DND-41 (cell line): ENCODE measurements at regions not wholly inside any gene's neighbourhood (a gene's known extent, or its start where the extent isn't known, plus 50 kb on each side); places are given as distances from the start of the nearest gene placed in this dataset.

Source experiments
- ATAC-seq: fragments of 200-7000 bp; cut with Tn5 transposase; 3 replicates; pipeline ENCODE4 v1.9.1; 2021; ENCODE audit warnings: low read depth; ENCODE audit not compliant: insufficient read depth
- DNase-seq: peaks from one replicate; pipeline ENCODE4 v3.0.0-alpha.2; 2020
- H2AFZ ChIP-seq: 2 replicates; pipeline ENCODE4 v1.6.0; 2012; ENCODE audit warnings: low read depth, low read length
- H3K27ac ChIP-seq: 2 replicates; pipeline ENCODE4 v1.5.1; 2012; ENCODE audit warnings: low read length, inconsistent platforms
- H3K27me3 ChIP-seq: fragments of 200-600 bp; sonication (generic); 2 replicates; pipeline ENCODE4 v1.6.0; 2012; ENCODE audit warnings: low read length, mild to moderate bottlenecking, inconsistent platforms; ENCODE audit not compliant: insufficient read depth, poor library complexity
- H3K36me3 ChIP-seq: 2 replicates; pipeline ENCODE4 v1.5.1; 2012; ENCODE audit warnings: low read length, inconsistent platforms; ENCODE audit not compliant: insufficient read depth
- H3K4me1 ChIP-seq: 2 replicates; pipeline ENCODE4 v1.5.1; 2012; ENCODE audit warnings: mild to moderate bottlenecking, low read length; ENCODE audit not compliant: insufficient read depth
- H3K4me2 ChIP-seq: 2 replicates; pipeline ENCODE4 v1.6.0; 2012; ENCODE audit warnings: mild to moderate bottlenecking, moderate library complexity, low read length, inconsistent platforms; ENCODE audit not compliant: insufficient read depth
- H3K4me3 ChIP-seq, 2 experiments: fragments of 200-600 bp in 1 of 2; shearing (Covaris generic) in 1 of 2; 2 replicates each; pipeline ENCODE4 v1.5.1; 2012 to 2016; ENCODE audit warnings: inconsistent platforms in 2 of 2, low read length in 2 of 2, mild to moderate bottlenecking in 2 of 2, low read depth in 1 of 2, moderate library complexity in 1 of 2
- H3K79me2 ChIP-seq: 2 replicates; pipeline ENCODE4 v1.6.0; 2012; ENCODE audit warnings: low read length, inconsistent platforms; ENCODE audit not compliant: insufficient read depth
- H3K9ac ChIP-seq: 2 replicates; pipeline ENCODE4 v1.6.0; 2012; ENCODE audit warnings: low read depth, mild to moderate bottlenecking, inconsistent platforms, low read length, moderate library complexity
- H3K9me3 ChIP-seq: 2 replicates; pipeline ENCODE4 v1.5.1; 2012; ENCODE audit warnings: low read length, moderate library complexity, mild to moderate bottlenecking, inconsistent platforms; ENCODE audit not compliant: insufficient read depth, severe bottlenecking
- H4K20me1 ChIP-seq: 2 replicates; pipeline ENCODE4 v1.6.0; 2012; ENCODE audit warnings: low read length; ENCODE audit not compliant: insufficient read depth
- EZH2 ChIP-seq: IDR thresholded peaks from 3 replicates; pipeline ENCODE4 v1.6.1; 2012; ENCODE audit warnings: borderline replicate concordance, low read depth, mild to moderate bottlenecking, moderate library complexity, low read length, inconsistent platforms; ENCODE audit not compliant: severe bottlenecking
- TF ChIP-seq, protein P1 (sequence below): IDR thresholded peaks from 2 replicates; pipeline ENCODE4 v1.5.1; 2012; ENCODE audit warnings: borderline replicate concordance, low read length, moderate library complexity, mild to moderate bottlenecking; ENCODE audit not compliant: poor library complexity, severe bottlenecking; ENCODE audit errors: extremely low read depth

DNA sequence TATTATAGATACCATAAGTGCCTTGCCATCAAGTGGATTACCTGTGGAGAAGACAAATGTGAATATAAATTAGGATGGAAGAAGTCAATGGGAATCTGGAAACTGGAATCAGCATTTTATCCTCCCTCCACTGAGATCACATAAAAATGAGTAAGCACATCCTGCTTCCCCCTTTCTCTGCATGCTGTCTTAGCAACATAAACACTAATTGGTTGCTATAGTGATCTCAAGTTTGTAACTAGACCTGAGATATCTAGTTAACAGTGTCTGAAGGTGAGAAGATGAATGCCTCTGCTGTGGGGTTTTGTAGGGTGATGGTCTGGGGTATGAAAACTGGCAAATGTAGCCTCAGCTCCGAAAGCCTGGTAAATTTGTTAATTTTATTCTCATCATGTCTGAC is 1357.5 kb upstream of the CELF4 start:
- H3K36me3 ChIP-seq = no peaks in the 10 kb centered on the region
- H3K9ac ChIP-seq = no peak overlapping the region
- no peak for DNase-seq
- no peaks in the 10 kb centered on the region for H3K27me3 ChIP-seq
- H3K79me2 ChIP-seq = no peaks in the 10 kb centered on the region
- no peak for ATAC-seq
- no peak overlapping the region for H3K27ac ChIP-seq
- H3K4me3 ChIP-seq = no peak overlapping the region
- no peaks in the 10 kb centered on the region for H4K20me1 ChIP-seq
- H3K4me2 ChIP-seq = no peak overlapping the region
- no peak overlapping the region for H2AFZ ChIP-seq
- TF ChIP-seq, protein P1, sequence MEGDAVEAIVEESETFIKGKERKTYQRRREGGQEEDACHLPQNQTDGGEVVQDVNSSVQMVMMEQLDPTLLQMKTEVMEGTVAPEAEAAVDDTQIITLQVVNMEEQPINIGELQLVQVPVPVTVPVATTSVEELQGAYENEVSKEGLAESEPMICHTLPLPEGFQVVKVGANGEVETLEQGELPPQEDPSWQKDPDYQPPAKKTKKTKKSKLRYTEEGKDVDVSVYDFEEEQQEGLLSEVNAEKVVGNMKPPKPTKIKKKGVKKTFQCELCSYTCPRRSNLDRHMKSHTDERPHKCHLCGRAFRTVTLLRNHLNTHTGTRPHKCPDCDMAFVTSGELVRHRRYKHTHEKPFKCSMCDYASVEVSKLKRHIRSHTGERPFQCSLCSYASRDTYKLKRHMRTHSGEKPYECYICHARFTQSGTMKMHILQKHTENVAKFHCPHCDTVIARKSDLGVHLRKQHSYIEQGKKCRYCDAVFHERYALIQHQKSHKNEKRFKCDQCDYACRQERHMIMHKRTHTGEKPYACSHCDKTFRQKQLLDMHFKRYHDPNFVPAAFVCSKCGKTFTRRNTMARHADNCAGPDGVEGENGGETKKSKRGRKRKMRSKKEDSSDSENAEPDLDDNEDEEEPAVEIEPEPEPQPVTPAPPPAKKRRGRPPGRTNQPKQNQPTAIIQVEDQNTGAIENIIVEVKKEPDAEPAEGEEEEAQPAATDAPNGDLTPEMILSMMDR = no peak
- no peak for TF ChIP-seq EZH2
- H3K9me3 ChIP-seq = no peaks in the 10 kb centered on the region
- no peaks in the 10 kb centered on the region for H3K4me1 ChIP-seq

- Histone ChIP-seq H4K20me1 (no peaks in the 10 kb centered on the region), H3K9ac (no peak overlapping the region), H3K4me2 (no peak overlapping the region), H3K4me3 (no peak overlapping the region), H2AFZ (no peak overlapping the region), H3K79me2 (no peaks in the 10 kb centered on the region), H3K27ac (no peak overlapping the region), H3K9me3 (no peaks in the 10 kb centered on the region), H3K27me3 (no peaks in the 10 kb centered on the region), H3K36me3 (no peaks in the 10 kb centered on the region), H3K4me1 (no peaks in the 10 kb centered on the region)
- no peak for TF ChIP-seq EZH2
- TF ChIP-seq, protein P1 = no peak
- ATAC-seq (no peak), DNase-seq (no peak)
Observed at GRCh38 chr18:38909972-38910371, 1344.4 kb upstream of the CELF4 start.

- no peaks in the 10 kb centered on the region for H3K27me3 ChIP-seq
- H2AFZ ChIP-seq = no peak overlapping the region
- no peaks in the 10 kb centered on the region for H4K20me1 ChIP-seq
- H3K9ac ChIP-seq = no peak overlapping the region
- H3K4me2 ChIP-seq = no peak overlapping the region
- H3K27ac ChIP-seq = no peak overlapping the region
- no peaks in the 10 kb centered on the region for H3K36me3 ChIP-seq
- ATAC-seq (no peak), DNase-seq (no peak)
- H3K4me3 ChIP-seq = no peak overlapping the region
- TF ChIP-seq EZH2 = no peak
- TF ChIP-seq, protein P1 = no peak
- H3K4me1 ChIP-seq = no peaks in the 10 kb centered on the region
- no peaks in the 10 kb centered on the region for H3K79me2 ChIP-seq
- H3K9me3 ChIP-seq = no peaks in the 10 kb centered on the region
Observed at GRCh38 chr18:38902796-38903195, 1337.2 kb upstream of the CELF4 start.

GRCh38 chr18:38900445-38900844 is 1334.8 kb upstream of the CELF4 start:
- ATAC-seq (no peak), DNase-seq (no peak)
- no peak overlapping the region for H2AFZ ChIP-seq
- no peaks in the 10 kb centered on the region for H3K4me1 ChIP-seq
- H3K27me3 ChIP-seq = no peaks in the 10 kb centered on the region
- no peaks in the 10 kb centered on the region for H3K9me3 ChIP-seq
- no peak overlapping the region for H3K4me3 ChIP-seq
- H3K27ac ChIP-seq = no peak overlapping the region
- H3K79me2 ChIP-seq = no peaks in the 10 kb centered on the region
- H4K20me1 ChIP-seq = no peaks in the 10 kb centered on the region
- H3K36me3 ChIP-seq = no peaks in the 10 kb centered on the region
- H3K9ac ChIP-seq = no peak overlapping the region
- no peak overlapping the region for H3K4me2 ChIP-seq
- TF ChIP-seq, protein P1 = no peak
- no peak for TF ChIP-seq EZH2
